Mucosa of rectum (tissue), 2 donors: ENCODE measurements at regions not wholly inside any gene's neighbourhood (a gene's known extent, or its start where the extent isn't known, plus 50 kb on each side); places are given as distances from the start of the nearest gene placed in this dataset.

Experiments
- H3K27ac ChIP-seq, 2 donors: one replicate each; pipeline ENCODE4 v1.7.0; 2013; ENCODE audit warnings: inconsistent platforms in 2 of 2, low read depth in 2 of 2, low read length in 2 of 2
- H3K27me3 ChIP-seq, 2 donors: one replicate each; pipeline ENCODE4 v1.7.0; 2013; ENCODE audit warnings: low read length in 2 of 2; ENCODE audit not compliant: control insufficient read depth in 2 of 2, insufficient read depth in 2 of 2
- H3K36me3 ChIP-seq, 2 donors: one replicate each; pipeline ENCODE4 v1.7.0; 2013; ENCODE audit warnings: low read length in 2 of 2; ENCODE audit not compliant: control insufficient read depth in 2 of 2, insufficient read depth in 2 of 2
- H3K4me1 ChIP-seq, 2 donors: one replicate each; pipeline ENCODE4 v1.7.0; 2013; ENCODE audit warnings: low read length in 2 of 2, mild to moderate bottlenecking in 1 of 2; ENCODE audit not compliant: control insufficient read depth in 2 of 2, insufficient read depth in 2 of 2
- H3K4me3 ChIP-seq, 2 donors: one replicate each; pipeline ENCODE4 v1.7.0; 2013; ENCODE audit warnings: low read length in 2 of 2
- H3K9ac ChIP-seq, 2 donors: one replicate each; pipeline ENCODE4 v1.7.0; 2013; ENCODE audit warnings: low read length in 2 of 2, low read depth in 1 of 2, mild to moderate bottlenecking in 1 of 2
- H3K9me3 ChIP-seq, 2 donors: one replicate each; pipeline ENCODE4 v1.7.0; 2013; ENCODE audit warnings: low read length in 2 of 2; ENCODE audit not compliant: control insufficient read depth in 2 of 2
- donor health status: healthy.
- donor health status: Normal muscosa, but diverticular disease.

GRCh38 chr4:20464381-20464780, 212.7 kb downstream of the SLIT2 start:
- no peak overlapping the region for H3K27ac ChIP-seq

GRCh38 chr4:20474119-20474518, 222.4 kb downstream of the SLIT2 start:
- Histone ChIP-seq H3K4me3 (no peak overlapping the region), H3K4me1 (no peaks in the 10 kb centered on the region), H3K9ac (no peak overlapping the region), H3K27me3 (no peaks in the 10 kb centered on the region), H3K27ac (no peak overlapping the region), H3K9me3 (no peaks in the 10 kb centered on the region), H3K36me3 (no peaks in the 10 kb centered on the region)

More at GRCh38 chr4:20464381-20464780, 212.7 kb downstream of the SLIT2 start:
- H3K36me3 ChIP-seq: no peaks in the 10 kb centered on the region
- H3K9ac ChIP-seq: no peak overlapping the region
- H3K27me3 ChIP-seq: no peaks in the 10 kb centered on the region
- no peaks in the 10 kb centered on the region for H3K9me3 ChIP-seq
- no peak overlapping the region for H3K4me3 ChIP-seq
- no peaks in the 10 kb centered on the region for H3K4me1 ChIP-seq

- Histone ChIP-seq H3K36me3 (no peaks in the 10 kb centered on the region), H3K4me1 (no peaks in the 10 kb centered on the region), H3K4me3 (no peak overlapping the region), H3K27ac (no peak overlapping the region), H3K9me3 (no peaks in the 10 kb centered on the region), H3K27me3 (no peaks in the 10 kb centered on the region), H3K9ac (no peak overlapping the region)
Observed at GRCh38 chr4:20478412-20478811, 221.8 kb upstream of the PACRGL start.

- no peak overlapping the region for H3K27ac ChIP-seq
- H3K4me1 ChIP-seq: no peaks in the 10 kb centered on the region
- H3K9ac ChIP-seq: no peak overlapping the region
- no peaks in the 10 kb centered on the region for H3K27me3 ChIP-seq
- no peaks in the 10 kb centered on the region for H3K9me3 ChIP-seq
- H3K36me3 ChIP-seq: no peaks in the 10 kb centered on the region
- no peak overlapping the region for H3K4me3 ChIP-seq
Observed at GRCh38 chr4:20480165-20480947, 219.9 kb upstream of the PACRGL start.

GRCh38 chr4:20483416-20483815, 216.8 kb upstream of the PACRGL start:
- H3K27me3 ChIP-seq: no peaks in the 10 kb centered on the region
- H3K36me3 ChIP-seq: no peaks in the 10 kb centered on the region
- H3K9ac ChIP-seq: no peak overlapping the region
- H3K9me3 ChIP-seq: no peaks in the 10 kb centered on the region
- H3K27ac ChIP-seq: no peak overlapping the region
- no peaks in the 10 kb centered on the region for H3K4me1 ChIP-seq
- H3K4me3 ChIP-seq: no peak overlapping the region

GRCh38 chr4:20486433-20486832, 213.8 kb upstream of the PACRGL start:
- Histone ChIP-seq H3K4me3 (no peak overlapping the region), H3K4me1 (no peaks in the 10 kb centered on the region), H3K27ac (no peak overlapping the region), H3K27me3 (no peaks in the 10 kb centered on the region), H3K9me3 (no peaks in the 10 kb centered on the region), H3K36me3 (no peaks in the 10 kb centered on the region), H3K9ac (no peak overlapping the region)

- Histone ChIP-seq H3K27ac (no peak overlapping the region), H3K4me3 (no peak overlapping the region), H3K4me1 (no peaks in the 10 kb centered on the region), H3K9me3 (no peaks in the 10 kb centered on the region), H3K36me3 (no peaks in the 10 kb centered on the region), H3K27me3 (no peaks in the 10 kb centered on the region), H3K9ac (no peak overlapping the region)
Observed at GRCh38 chr4:20487446-20487845, 212.8 kb upstream of the PACRGL start.

GRCh38 chr4:20487852-20488251, 212.4 kb upstream of the PACRGL start:
- Histone ChIP-seq H3K9ac (no peak overlapping the region), H3K27me3 (no peaks in the 10 kb centered on the region), H3K4me1 (no peaks in the 10 kb centered on the region), H3K9me3 (no peaks in the 10 kb centered on the region), H3K4me3 (no peak overlapping the region), H3K36me3 (no peaks in the 10 kb centered on the region), H3K27ac (no peak overlapping the region)

GRCh38 chr4:20490734-20491133, 209.5 kb upstream of the PACRGL start:
- Histone ChIP-seq H3K4me3 (no peak overlapping the region), H3K27me3 (no peaks in the 10 kb centered on the region), H3K4me1 (no peaks in the 10 kb centered on the region), H3K9me3 (no peaks in the 10 kb centered on the region), H3K27ac (no peak overlapping the region), H3K9ac (no peak overlapping the region), H3K36me3 (no peaks in the 10 kb centered on the region)

- Histone ChIP-seq H3K27ac (no peak overlapping the region), H3K4me3 (no peak overlapping the region), H3K36me3 (no peaks in the 10 kb centered on the region), H3K9me3 (no peaks in the 10 kb centered on the region), H3K27me3 (no peaks in the 10 kb centered on the region), H3K9ac (no peak overlapping the region), H3K4me1 (no peaks in the 10 kb centered on the region)
Observed at GRCh38 chr4:20493761-20494353, 206.4 kb upstream of the PACRGL start.
